GM06990 (cell line): ENCODE measurements at regions not wholly inside any gene's neighbourhood (a gene's known extent, or its start where the extent isn't known, plus 50 kb on each side); places are given as distances from the start of the nearest gene placed in this dataset.

Experiments used
- DNase-seq: peaks from one replicate; pipeline ENCODE4 v3.0.0-alpha.2; 2011; ENCODE audit not compliant: insufficient read length; ENCODE audit errors: extremely low read depth
- H3K27me3 ChIP-seq: replicated peaks from 2 replicates; pipeline ENCODE4 v1.6.0; 2011; ENCODE audit warnings: low read length; ENCODE audit not compliant: control insufficient read depth, insufficient read depth
- H3K36me3 ChIP-seq: 2 replicates; pipeline ENCODE4 v1.5.1; 2011; ENCODE audit warnings: low read length; ENCODE audit not compliant: control insufficient read depth, insufficient read depth
- H3K4me3 ChIP-seq: replicated peaks from 2 replicates; pipeline ENCODE4 v1.5.1; 2011; ENCODE audit warnings: low read depth, mild to moderate bottlenecking, control low read depth, low read length
- TF ChIP-seq, protein P1 (sequence below): IDR thresholded peaks from 2 replicates; pipeline ENCODE4 v1.5.1; 2011; ENCODE audit warnings: low read length, control low read depth, mild to moderate bottlenecking, inconsistent platforms; ENCODE audit not compliant: insufficient read depth, poor library complexity, severe bottlenecking

- no peak for DNase-seq
- Histone ChIP-seq H3K4me3 (no peak overlapping the region), H3K27me3 (no peaks in the 10 kb centered on the region), H3K36me3 (no peaks in the 10 kb centered on the region)
- TF ChIP-seq, protein P1, sequence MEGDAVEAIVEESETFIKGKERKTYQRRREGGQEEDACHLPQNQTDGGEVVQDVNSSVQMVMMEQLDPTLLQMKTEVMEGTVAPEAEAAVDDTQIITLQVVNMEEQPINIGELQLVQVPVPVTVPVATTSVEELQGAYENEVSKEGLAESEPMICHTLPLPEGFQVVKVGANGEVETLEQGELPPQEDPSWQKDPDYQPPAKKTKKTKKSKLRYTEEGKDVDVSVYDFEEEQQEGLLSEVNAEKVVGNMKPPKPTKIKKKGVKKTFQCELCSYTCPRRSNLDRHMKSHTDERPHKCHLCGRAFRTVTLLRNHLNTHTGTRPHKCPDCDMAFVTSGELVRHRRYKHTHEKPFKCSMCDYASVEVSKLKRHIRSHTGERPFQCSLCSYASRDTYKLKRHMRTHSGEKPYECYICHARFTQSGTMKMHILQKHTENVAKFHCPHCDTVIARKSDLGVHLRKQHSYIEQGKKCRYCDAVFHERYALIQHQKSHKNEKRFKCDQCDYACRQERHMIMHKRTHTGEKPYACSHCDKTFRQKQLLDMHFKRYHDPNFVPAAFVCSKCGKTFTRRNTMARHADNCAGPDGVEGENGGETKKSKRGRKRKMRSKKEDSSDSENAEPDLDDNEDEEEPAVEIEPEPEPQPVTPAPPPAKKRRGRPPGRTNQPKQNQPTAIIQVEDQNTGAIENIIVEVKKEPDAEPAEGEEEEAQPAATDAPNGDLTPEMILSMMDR = no peak
These were observed 347.7 kb downstream of the LPIN1 start for GRCh38 chr2:12094134-12094533.

DNA sequence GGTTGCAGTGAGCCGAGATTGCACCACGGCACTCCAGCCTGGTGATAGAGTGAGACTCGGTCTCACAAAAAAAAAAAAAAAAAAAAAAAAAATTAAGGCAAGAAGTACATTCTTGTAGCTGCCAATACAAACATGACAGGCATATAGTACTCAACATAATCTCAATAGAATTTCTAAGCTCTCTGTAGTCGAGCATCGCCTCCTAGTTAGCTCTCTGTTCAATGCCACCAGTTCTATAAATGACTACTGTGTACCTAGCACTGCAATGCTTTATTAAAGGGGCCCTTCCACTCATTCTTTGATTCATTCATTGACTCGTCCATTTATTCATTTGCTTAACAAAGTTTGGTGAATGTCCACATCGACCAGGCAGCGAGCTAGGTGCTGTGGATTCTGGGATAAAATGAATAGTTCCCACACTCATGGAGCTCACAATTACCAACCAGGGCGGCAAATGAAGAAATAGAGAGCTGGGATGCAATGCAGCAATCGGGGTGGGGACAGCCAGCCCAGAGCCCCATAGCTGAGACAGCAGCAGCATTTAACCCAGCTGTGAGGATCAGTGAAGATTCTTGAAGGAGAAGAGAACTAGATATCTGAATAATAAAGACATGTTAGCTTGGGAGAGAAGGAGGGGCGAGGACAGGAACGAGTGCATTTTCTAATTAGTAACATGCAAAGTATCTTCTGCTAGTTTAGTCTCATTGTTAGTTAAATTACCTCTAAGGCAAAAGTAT, 349.8 kb downstream of the LPIN1 start:
- Histone ChIP-seq H3K27me3 (no peaks in the 10 kb centered on the region), H3K4me3 (no peak overlapping the region), H3K36me3 (no peaks in the 10 kb centered on the region)
- TF ChIP-seq, protein P1 = no peak
- no peak for DNase-seq

DNA sequence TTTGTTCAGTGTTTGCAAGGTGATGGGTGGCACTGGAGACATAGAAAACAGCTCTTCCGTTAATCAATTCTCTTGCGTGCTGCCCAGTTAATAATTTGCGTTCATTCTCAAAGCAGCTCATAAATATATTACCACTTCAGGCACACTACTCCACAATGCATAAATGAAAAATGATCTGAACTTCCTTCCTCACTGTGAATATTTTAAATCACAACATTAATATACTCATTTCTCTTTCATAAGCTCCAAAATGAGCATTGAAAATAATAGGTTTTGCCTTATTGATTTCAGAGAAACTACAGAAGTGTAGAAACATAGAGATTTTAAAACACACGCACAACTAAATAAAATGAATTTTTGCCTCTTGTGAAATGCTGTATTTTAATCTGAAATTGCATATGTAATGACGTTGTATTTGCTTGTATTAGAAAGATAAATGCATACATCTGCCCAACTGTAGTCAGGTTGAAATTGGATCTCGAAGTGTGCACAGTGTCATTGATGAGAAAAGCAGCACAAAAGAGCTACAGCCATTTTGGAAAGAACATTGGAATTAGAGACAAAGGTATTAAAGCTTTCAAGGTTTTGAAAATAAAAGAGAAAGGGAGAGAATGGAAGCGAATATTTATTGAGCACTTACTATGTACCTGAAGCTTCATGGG, 350.5 kb downstream of the LPIN1 start:
- DNase-seq = no peak
- H3K4me3 ChIP-seq = no peak overlapping the region
- TF ChIP-seq, protein P1 = no peak
- no peaks in the 10 kb centered on the region for H3K36me3 ChIP-seq
- no peaks in the 10 kb centered on the region for H3K27me3 ChIP-seq

DNA sequence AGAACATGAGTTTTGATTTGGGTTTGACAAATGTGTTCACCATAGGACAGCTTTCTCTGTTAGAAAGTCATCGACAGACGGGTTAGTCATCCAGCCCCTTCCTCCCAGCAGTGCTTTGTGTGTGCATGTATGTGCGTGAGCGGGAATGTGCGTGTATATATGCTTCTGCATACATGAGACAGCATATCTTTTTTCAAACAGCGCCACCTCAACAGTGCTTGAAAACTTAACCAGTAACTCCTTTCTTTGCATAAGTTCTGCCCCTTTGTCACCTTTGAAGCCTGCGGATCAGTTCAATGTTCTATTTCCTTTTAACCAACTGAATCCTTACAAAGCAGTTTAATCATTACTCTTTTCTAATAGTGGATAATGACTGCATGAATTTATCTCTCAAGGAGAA, 351.4 kb downstream of the LPIN1 start:
- H3K4me3 ChIP-seq = no peak overlapping the region
- no peaks in the 10 kb centered on the region for H3K36me3 ChIP-seq
- TF ChIP-seq, protein P1 = no peak
- no peak for DNase-seq
- no peaks in the 10 kb centered on the region for H3K27me3 ChIP-seq

DNA sequence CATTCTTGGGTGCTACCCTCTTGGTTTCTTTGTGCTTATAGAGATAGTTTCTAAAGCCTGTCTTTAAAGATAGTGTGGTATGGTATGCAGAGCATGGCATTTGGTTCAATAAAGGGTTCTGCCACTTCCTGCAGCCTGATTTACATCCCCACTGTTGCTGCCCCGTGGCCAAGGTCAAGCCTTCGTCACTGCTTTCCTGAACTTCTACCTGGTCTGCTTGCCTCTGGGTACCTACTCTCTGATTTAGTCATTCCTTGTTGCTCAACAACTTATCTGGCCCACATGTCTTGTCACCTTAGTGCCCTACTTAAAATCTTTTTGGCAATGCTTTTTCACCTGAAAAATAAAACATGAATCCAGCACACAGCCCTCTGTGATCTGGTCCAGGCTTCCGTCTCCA, 352.9 kb downstream of the LPIN1 start:
- Histone ChIP-seq H3K4me3 (no peak overlapping the region), H3K27me3 (no peaks in the 10 kb centered on the region), H3K36me3 (no peaks in the 10 kb centered on the region)
- TF ChIP-seq, protein P1 = no peak
- DNase-seq = no peak
